ENCODE measurements at regions not wholly inside any gene's neighbourhood (a gene's known extent, or its start where the extent isn't known, plus 50 kb on each side); places are given as distances from the start of the nearest gene placed in this dataset.

- peaks cover 4% of the 10 kb centered on the region for H3K4me1 ChIP-seq (ENCODE audit: low read length)
- H4K20me1 ChIP-seq (ENCODE audit: insufficient read depth, low read length): no peaks in the 10 kb centered on the region
- no peaks in the 10 kb centered on the region for H3K27me3 ChIP-seq (ENCODE audit: low read depth, low read length)
- H3K79me2 ChIP-seq (ENCODE audit: low read length): no peaks in the 10 kb centered on the region
- no peak overlapping the region for H2AFZ ChIP-seq (ENCODE audit: low read depth, low read length)
- H3K9me3 ChIP-seq (ENCODE audit: insufficient read depth, low read length): no peaks in the 10 kb centered on the region
- no peak overlapping the region for H3K27ac ChIP-seq (ENCODE audit: low read length)
- H3K4me2 ChIP-seq (ENCODE audit: low read length): no peak overlapping the region
- no peak overlapping the region for H3K4me3 ChIP-seq (ENCODE audit: low read length)
- H3K36me3 ChIP-seq (replicated peaks; ENCODE audit: low read depth, low read length): no peaks in the 10 kb centered on the region
- TF ChIP-seq EZH2phosphoT487 (IDR thresholded peaks at IDR 0.05; ENCODE audit: low read depth) (no peak), CTCF (IDR thresholded peaks at IDR 0.05; ENCODE audit: low read depth, low read length) (no peak)
- no peak overlapping the region for H3K9ac ChIP-seq (ENCODE audit: low read length)
Measured at GRCh38 chr11:25777343-25777742, 554.6 kb upstream of the ANO3 start.

GRCh38 chr11:25779033-25779432, 552.9 kb upstream of the ANO3 start:
- Histone ChIP-seq H3K27ac (ENCODE audit: low read length) (no peak overlapping the region), H3K36me3 (replicated peaks; ENCODE audit: low read depth, low read length) (no peaks in the 10 kb centered on the region)

GRCh38 chr11:25787416-25787815, 544.5 kb upstream of the ANO3 start:
- Histone ChIP-seq H3K79me2 (ENCODE audit: low read length) (no peaks in the 10 kb centered on the region), H3K9me3 (ENCODE audit: insufficient read depth, low read length) (no peaks in the 10 kb centered on the region), H3K9ac (ENCODE audit: low read length) (no peak overlapping the region), H3K27me3 (ENCODE audit: low read depth, low read length) (no peaks in the 10 kb centered on the region), H4K20me1 (ENCODE audit: insufficient read depth, low read length) (no peaks in the 10 kb centered on the region), H3K4me1 (ENCODE audit: low read length) (no peaks in the 10 kb centered on the region), H3K4me2 (ENCODE audit: low read length) (no peak overlapping the region), H3K4me3 (ENCODE audit: low read length) (no peak overlapping the region), H3K36me3 (replicated peaks; ENCODE audit: low read depth, low read length) (no peaks in the 10 kb centered on the region), H3K27ac (ENCODE audit: low read length) (no peak overlapping the region), H2AFZ (ENCODE audit: low read depth, low read length) (no peak overlapping the region)
- TF ChIP-seq EZH2phosphoT487 (IDR thresholded peaks at IDR 0.05; ENCODE audit: low read depth) (no peak), CTCF (IDR thresholded peaks at IDR 0.05; ENCODE audit: low read depth, low read length) (no peak)

More at GRCh38 chr11:25779033-25779432, 552.9 kb upstream of the ANO3 start:
- no peak overlapping the region for H3K4me2 ChIP-seq (ENCODE audit: low read length)
- H3K4me3 ChIP-seq (ENCODE audit: low read length): no peak overlapping the region
- H3K9me3 ChIP-seq (ENCODE audit: insufficient read depth, low read length): no peaks in the 10 kb centered on the region
- no peaks in the 10 kb centered on the region for H3K79me2 ChIP-seq (ENCODE audit: low read length)
- H4K20me1 ChIP-seq (ENCODE audit: insufficient read depth, low read length): no peaks in the 10 kb centered on the region
- no peak overlapping the region for H2AFZ ChIP-seq (ENCODE audit: low read depth, low read length)
- H3K4me1 ChIP-seq (ENCODE audit: low read length): no peaks in the 10 kb centered on the region
- TF ChIP-seq CTCF (IDR thresholded peaks at IDR 0.05; ENCODE audit: low read depth, low read length) (no peak), EZH2phosphoT487 (IDR thresholded peaks at IDR 0.05; ENCODE audit: low read depth) (no peak)
- no peak overlapping the region for H3K9ac ChIP-seq (ENCODE audit: low read length)
- H3K27me3 ChIP-seq (ENCODE audit: low read depth, low read length): no peaks in the 10 kb centered on the region

GRCh38 chr11:25790396-25790795, 541.5 kb upstream of the ANO3 start:
- Histone ChIP-seq H3K9ac (ENCODE audit: low read length) (no peak overlapping the region), H3K4me2 (ENCODE audit: low read length) (no peak overlapping the region)
- TF ChIP-seq CTCF (IDR thresholded peaks at IDR 0.05; ENCODE audit: low read depth, low read length): no peak
- no peak for TF ChIP-seq EZH2phosphoT487 (IDR thresholded peaks at IDR 0.05; ENCODE audit: low read depth)

More at GRCh38 chr11:25790396-25790795, 541.5 kb upstream of the ANO3 start:
- H4K20me1 ChIP-seq (ENCODE audit: insufficient read depth, low read length): no peaks in the 10 kb centered on the region
- no peak overlapping the region for H2AFZ ChIP-seq (ENCODE audit: low read depth, low read length)
- H3K9me3 ChIP-seq (ENCODE audit: insufficient read depth, low read length): no peaks in the 10 kb centered on the region
- no peaks in the 10 kb centered on the region for H3K27me3 ChIP-seq (ENCODE audit: low read depth, low read length)
- no peak overlapping the region for H3K27ac ChIP-seq (ENCODE audit: low read length)
- no peaks in the 10 kb centered on the region for H3K36me3 ChIP-seq (replicated peaks; ENCODE audit: low read depth, low read length)
- no peak overlapping the region for H3K4me3 ChIP-seq (ENCODE audit: low read length)
- no peaks in the 10 kb centered on the region for H3K79me2 ChIP-seq (ENCODE audit: low read length)
- no peaks in the 10 kb centered on the region for H3K4me1 ChIP-seq (ENCODE audit: low read length)
